Esophagus muscularis mucosa (tissue), 3 donors: ENCODE measurements at regions not wholly inside any gene's neighbourhood (a gene's known extent, or its start where the extent isn't known, plus 50 kb on each side); places are given as distances from the start of the nearest gene placed in this dataset.
"Not testable (repeated sequence)": the region's sequence is repeated elsewhere in the genome, so short reads cannot be mapped to it uniquely, and the experiment has no call there.

Source experiments
- CTCF ChIP-seq, 3 experiments: fragments of 200-600 bp in 2 of 3; fragments of 450-650 bp in 1 of 3; sonication (generic) in 2 of 3; IDR thresholded peaks; one replicate each; pipeline ENCODE4 v1.5.1; 2017 to 2019; ENCODE audit warnings: antibody characterized with exemption in 3 of 3, mild to moderate bottlenecking in 2 of 3, moderate library complexity in 1 of 3
- POLR2A ChIP-seq: fragments of 450-650 bp; IDR thresholded peaks from one replicate; pipeline ENCODE4 v1.6.1; 2017; ENCODE audit warnings: antibody characterized with exemption, moderate library complexity, mild to moderate bottlenecking, low read depth
- POLR2AphosphoS5 ChIP-seq, 2 donors: sonication (generic); formaldehyde crosslinking; IDR thresholded peaks; one replicate each; pipeline ENCODE4 v1.6.1; 2017; ENCODE audit warnings: antibody characterized with exemption in 2 of 2

- TF ChIP-seq CTCF (IDR thresholded peaks at IDR 0.05); POLR2AphosphoS5 (IDR thresholded peaks at IDR 0.05); POLR2A: not testable (repeated sequence)
Observed at GRCh38 chr13:88291731-88292130, 620.6 kb downstream of the SLITRK5 start.
